ENCODE measurements at regions not wholly inside any gene's neighbourhood (a gene's known extent, or its start where the extent isn't known, plus 50 kb on each side); places are given as distances from the start of the nearest gene placed in this dataset.

DNA sequence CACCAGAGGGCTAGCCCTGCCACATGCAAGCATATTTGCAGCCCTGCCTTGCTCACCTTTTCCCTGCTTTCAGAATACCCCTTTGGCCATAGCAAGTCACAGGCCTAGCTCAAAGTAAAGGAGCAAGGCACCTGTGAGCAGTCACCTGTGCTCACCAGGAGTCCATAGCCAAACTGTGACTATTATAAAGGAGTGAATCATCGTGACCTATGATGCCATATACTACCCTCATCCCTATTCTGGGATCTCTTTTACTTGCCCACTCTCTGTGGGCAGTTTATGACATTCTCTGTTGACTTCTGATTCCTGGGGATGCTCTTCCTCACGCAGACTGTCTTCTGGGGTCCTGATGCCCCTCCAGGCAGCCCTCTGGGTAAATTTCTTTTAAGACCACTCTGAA is 200.5 kb upstream of the NLRP1 start:
- FAIRE-seq (no peak), DNase-seq (no peak)
- Histone ChIP-seq H3K4me1 (ENCODE audit: control insufficient read depth in 2 of 3, insufficient read depth in 2 of 3, low read depth in 1 of 3, low read length in 3 of 3) (peaks cover 0 to 3% (median 2%) of the 10 kb centered on the region in 3 donors), H3K27me3 (ENCODE audit: control insufficient read depth, insufficient read depth, low read length) (no peaks in the 10 kb centered on the region), H3K9me3 (ENCODE audit: control insufficient read depth in 2 of 3, insufficient read depth in 1 of 3, low read length in 3 of 3) (peaks cover 0 to 15% (median 4%) of the 10 kb centered on the region in 3 donors), H3K36me3 (ENCODE audit: control insufficient read depth in 2 of 3, insufficient read depth in 3 of 3, low read length in 3 of 3) (no peaks in the 10 kb centered on the region), H3K27ac (ENCODE audit: low read depth in 2 of 2, low read length in 2 of 2) (peak overlapping the region in 1 of 2 donors; percentile 13), H3K9ac (ENCODE audit: low read length in 3 of 3) (no peak overlapping the region), H3K4me3 (ENCODE audit: low read length in 3 of 3) (no peak overlapping the region)
- intact Hi-C loops (cut with DNase I) = no loop called here
- TF ChIP-seq, protein P1, sequence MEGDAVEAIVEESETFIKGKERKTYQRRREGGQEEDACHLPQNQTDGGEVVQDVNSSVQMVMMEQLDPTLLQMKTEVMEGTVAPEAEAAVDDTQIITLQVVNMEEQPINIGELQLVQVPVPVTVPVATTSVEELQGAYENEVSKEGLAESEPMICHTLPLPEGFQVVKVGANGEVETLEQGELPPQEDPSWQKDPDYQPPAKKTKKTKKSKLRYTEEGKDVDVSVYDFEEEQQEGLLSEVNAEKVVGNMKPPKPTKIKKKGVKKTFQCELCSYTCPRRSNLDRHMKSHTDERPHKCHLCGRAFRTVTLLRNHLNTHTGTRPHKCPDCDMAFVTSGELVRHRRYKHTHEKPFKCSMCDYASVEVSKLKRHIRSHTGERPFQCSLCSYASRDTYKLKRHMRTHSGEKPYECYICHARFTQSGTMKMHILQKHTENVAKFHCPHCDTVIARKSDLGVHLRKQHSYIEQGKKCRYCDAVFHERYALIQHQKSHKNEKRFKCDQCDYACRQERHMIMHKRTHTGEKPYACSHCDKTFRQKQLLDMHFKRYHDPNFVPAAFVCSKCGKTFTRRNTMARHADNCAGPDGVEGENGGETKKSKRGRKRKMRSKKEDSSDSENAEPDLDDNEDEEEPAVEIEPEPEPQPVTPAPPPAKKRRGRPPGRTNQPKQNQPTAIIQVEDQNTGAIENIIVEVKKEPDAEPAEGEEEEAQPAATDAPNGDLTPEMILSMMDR (IDR thresholded peaks at IDR 0.05; ENCODE audit: borderline replicate concordance, extremely low read depth, insufficient read depth) = no peak

DNA sequence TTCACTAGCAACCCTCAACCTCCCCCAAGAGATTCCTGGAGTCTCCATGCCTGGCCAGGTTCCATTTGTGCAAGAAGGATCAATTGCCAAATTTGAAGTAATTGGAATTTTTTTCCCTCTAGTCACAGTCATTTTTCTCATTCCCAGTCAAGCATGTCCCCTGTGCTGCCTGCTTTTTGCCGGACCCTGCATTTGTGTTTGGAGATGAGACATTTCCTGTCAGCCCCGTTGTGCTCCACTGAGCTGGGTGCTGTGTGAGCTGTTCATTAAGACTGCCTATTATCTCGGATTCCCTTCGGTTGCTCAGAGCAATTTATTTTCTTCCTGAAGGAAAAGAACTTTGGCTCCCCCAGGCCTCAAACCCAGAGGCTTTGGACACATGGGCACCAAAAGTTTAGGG is 201.0 kb upstream of the NLRP1 start:
- FAIRE-seq = no peak
- TF ChIP-seq, protein P1 (IDR thresholded peaks at IDR 0.05; ENCODE audit: borderline replicate concordance, extremely low read depth, insufficient read depth) = no peak
- Histone ChIP-seq H3K27me3 (ENCODE audit: control insufficient read depth, insufficient read depth, low read length) (no peaks in the 10 kb centered on the region), H3K36me3 (ENCODE audit: control insufficient read depth in 2 of 3, insufficient read depth in 3 of 3, low read length in 3 of 3) (no peaks in the 10 kb centered on the region), H3K27ac (ENCODE audit: low read depth in 2 of 2, low read length in 2 of 2) (peak overlapping the region in 1 of 2 donors; percentile 13), H3K4me3 (ENCODE audit: low read length in 3 of 3) (no peak overlapping the region), H3K9me3 (ENCODE audit: control insufficient read depth in 2 of 3, insufficient read depth in 1 of 3, low read length in 3 of 3) (peaks cover 0 to 15% (median 4%) of the 10 kb centered on the region in 3 donors), H3K9ac (ENCODE audit: low read length in 3 of 3) (no peak overlapping the region), H3K4me1 (ENCODE audit: control insufficient read depth in 2 of 3, insufficient read depth in 2 of 3, low read depth in 1 of 3, low read length in 3 of 3) (peaks cover 0 to 3% (median 2%) of the 10 kb centered on the region in 3 donors)
- peak in 4 of 5 donors; percentile 71 to 88 (median 81) for DNase-seq
- intact Hi-C loops (cut with DNase I) = no loop called here

DNA sequence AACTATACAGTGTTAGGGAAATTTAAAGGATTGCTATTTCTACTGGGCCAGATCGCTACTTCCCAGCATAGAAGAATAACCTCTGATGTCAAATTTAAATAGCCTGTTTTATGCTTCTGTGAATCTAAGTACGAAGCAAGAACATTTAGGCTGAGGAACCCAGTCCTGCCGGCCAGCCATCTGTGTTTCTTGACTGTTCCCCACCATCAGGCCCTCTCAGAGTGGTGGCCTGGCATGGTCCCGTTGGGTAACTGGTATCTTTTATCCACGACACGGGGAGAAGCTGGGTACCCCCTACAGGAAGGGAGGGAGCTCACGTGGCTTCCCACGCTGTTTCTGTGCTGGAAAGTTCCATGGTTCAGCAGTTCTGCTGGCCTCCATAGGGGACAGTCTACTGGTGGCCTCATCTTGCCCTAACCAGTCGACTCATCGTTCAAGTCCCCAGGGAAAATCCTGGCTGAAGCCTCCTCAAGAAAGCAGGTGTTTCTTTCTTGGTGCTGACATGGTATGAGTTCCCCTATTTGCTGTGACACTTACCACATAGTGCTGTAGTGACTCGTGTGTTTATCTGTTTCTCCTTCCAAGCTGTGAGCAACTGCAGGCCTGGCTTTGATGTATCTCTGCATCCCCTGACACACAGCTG is 201.7 kb upstream of the NLRP1 start:
- DNase-seq (no peak), FAIRE-seq (no peak)
- Histone ChIP-seq H3K9me3 (ENCODE audit: control insufficient read depth in 2 of 3, insufficient read depth in 1 of 3, low read length in 3 of 3) (peaks cover 0 to 15% (median 4%) of the 10 kb centered on the region in 3 donors), H3K4me3 (ENCODE audit: low read length in 3 of 3) (no peak overlapping the region), H3K27ac (ENCODE audit: low read depth in 2 of 2, low read length in 2 of 2) (no peak overlapping the region), H3K4me1 (ENCODE audit: control insufficient read depth in 2 of 3, insufficient read depth in 2 of 3, low read depth in 1 of 3, low read length in 3 of 3) (peaks cover 0 to 3% (median 2%) of the 10 kb centered on the region in 3 donors), H3K9ac (ENCODE audit: low read length in 3 of 3) (no peak overlapping the region), H3K27me3 (ENCODE audit: control insufficient read depth, insufficient read depth, low read length) (no peaks in the 10 kb centered on the region), H3K36me3 (ENCODE audit: control insufficient read depth in 2 of 3, insufficient read depth in 3 of 3, low read length in 3 of 3) (no peaks in the 10 kb centered on the region)
- intact Hi-C loops (cut with DNase I) = no loop called here
- TF ChIP-seq, protein P1 (IDR thresholded peaks at IDR 0.05; ENCODE audit: borderline replicate concordance, extremely low read depth, insufficient read depth) = no peak

Data from kidney (tissue), 13 donors.